22Rv1 (cell line): ENCODE measurements at regions not wholly inside any gene's neighbourhood (a gene's known extent, or its start where the extent isn't known, plus 50 kb on each side); places are given as distances from the start of the nearest gene placed in this dataset.

Experiments used
- CTCF ChIP-seq: fragments of 450-650 bp; IDR thresholded peaks from 2 replicates; pipeline ENCODE4 v1.5.1; 2017; ENCODE audit warnings: mild to moderate bottlenecking
- ZFX ChIP-seq: fragments of 450-650 bp; IDR thresholded peaks from 2 replicates; pipeline ENCODE4 v1.6.1; 2017; ENCODE audit warnings: antibody characterized with exemption, borderline replicate concordance

- TF ChIP-seq CTCF (no peak), ZFX (no peak)
These were observed 371.8 kb upstream of the RPS23 start for GRCh38 chr5:82649943-82650342.
